ENCODE measurements at regions not wholly inside any gene's neighbourhood (a gene's known extent, or its start where the extent isn't known, plus 50 kb on each side); places are given as distances from the start of the nearest gene placed in this dataset.
"Not testable (repeated sequence)": the region's sequence is repeated elsewhere in the genome, so short reads cannot be mapped to it uniquely, and the experiment has no call there.

DNA sequence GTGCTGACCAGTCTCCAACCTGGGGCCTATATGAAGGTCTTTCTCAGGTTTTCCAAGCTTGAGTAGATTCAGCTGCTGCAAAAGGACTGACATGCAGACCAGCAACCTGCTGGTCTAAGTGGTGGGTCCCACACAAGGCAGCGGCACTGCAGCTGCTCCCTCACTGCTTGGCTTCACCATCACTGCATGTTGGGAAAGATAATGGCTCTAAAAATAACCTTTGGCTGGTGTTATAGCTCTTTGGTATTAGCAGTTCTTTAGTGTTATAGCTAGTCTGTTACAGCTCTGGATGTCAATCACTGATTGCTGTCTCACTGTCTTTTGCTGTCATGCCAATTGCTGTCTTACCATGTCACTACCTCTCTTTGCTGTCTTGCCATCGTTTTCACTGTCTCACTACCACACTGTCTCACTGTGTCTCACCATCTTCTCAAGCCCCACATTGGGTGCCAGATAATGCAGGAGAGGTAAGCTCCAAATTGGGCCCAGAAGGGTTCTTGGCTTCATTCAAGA is 726.4 kb downstream of the TENT5A start:
- no peaks in the 10 kb centered on the region for H3K36me3 ChIP-seq (ENCODE audit: insufficient read depth, low read length)
- no peak overlapping the region for H3K9ac ChIP-seq (ENCODE audit: low read length)
- H3K9me3 ChIP-seq (ENCODE audit: low read length): peaks cover 12% of the 10 kb centered on the region
- no peak for DNase-seq
- H3K4me1 ChIP-seq (ENCODE audit: low read length): no peaks in the 10 kb centered on the region
- H3K4me2 ChIP-seq (ENCODE audit: low read depth, low read length, poor library complexity, severe bottlenecking): no peak overlapping the region
- no peaks in the 10 kb centered on the region for H3K27me3 ChIP-seq (ENCODE audit: low read length)
- no peaks in the 10 kb centered on the region for H3K9me2 ChIP-seq (replicated peaks; ENCODE audit: insufficient read depth, low read length)
- H2AFZ ChIP-seq (ENCODE audit: low read length): no peak overlapping the region
- H4K20me1 ChIP-seq (ENCODE audit: insufficient read depth, low read depth, low read length): no peaks in the 10 kb centered on the region
- H3K27ac ChIP-seq (ENCODE audit: low read length): no peak overlapping the region
- no peaks in the 10 kb centered on the region for H3K79me2 ChIP-seq (ENCODE audit: low read length)
- no peak overlapping the region for H3K4me3 ChIP-seq (ENCODE audit: low read length)

DNA sequence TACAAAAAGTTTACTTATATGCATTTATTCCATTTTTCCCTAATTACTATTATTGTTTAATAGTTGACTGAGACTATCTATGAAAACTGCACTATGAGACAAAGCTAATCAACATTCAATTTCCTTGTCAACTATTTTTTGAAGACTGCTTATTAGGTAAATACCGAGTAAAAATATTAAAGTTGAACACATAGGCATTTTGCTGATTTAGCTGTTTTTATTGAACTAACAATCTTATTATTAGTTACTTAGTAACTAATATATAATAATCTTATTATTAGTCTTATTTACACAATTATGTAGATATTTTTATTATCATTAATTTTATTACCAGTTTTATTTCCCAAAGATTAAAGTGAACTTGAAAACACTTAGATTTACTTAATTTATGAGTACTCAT is 728.8 kb downstream of the TENT5A start:
- Histone ChIP-seq H3K4me2 (ENCODE audit: low read depth, low read length, poor library complexity, severe bottlenecking) (no peak overlapping the region), H3K27me3 (ENCODE audit: low read length) (no peaks in the 10 kb centered on the region), H3K9ac (ENCODE audit: low read length) (no peak overlapping the region), H3K9me3 (ENCODE audit: low read length) (peaks cover 12% of the 10 kb centered on the region), H3K27ac (ENCODE audit: low read length) (no peak overlapping the region), H3K79me2 (ENCODE audit: low read length) (no peaks in the 10 kb centered on the region), H4K20me1 (ENCODE audit: insufficient read depth, low read depth, low read length) (no peaks in the 10 kb centered on the region), H3K36me3 (ENCODE audit: insufficient read depth, low read length) (no peaks in the 10 kb centered on the region), H2AFZ (ENCODE audit: low read length) (no peak overlapping the region), H3K4me1 (ENCODE audit: low read length) (no peaks in the 10 kb centered on the region), H3K9me2 (replicated peaks; ENCODE audit: insufficient read depth, low read length) (no peaks in the 10 kb centered on the region), H3K4me3 (ENCODE audit: low read length) (no peak overlapping the region)
- DNase-seq: no peak

- Histone ChIP-seq H3K4me1 (ENCODE audit: low read length) (no peaks in the 10 kb centered on the region), H3K4me3 (ENCODE audit: low read length) (no peak overlapping the region), H2AFZ (ENCODE audit: low read length) (no peak overlapping the region), H3K9me2 (replicated peaks; ENCODE audit: insufficient read depth, low read length) (no peaks in the 10 kb centered on the region), H3K9ac (ENCODE audit: low read length) (no peak overlapping the region), H3K36me3 (ENCODE audit: insufficient read depth, low read length) (no peaks in the 10 kb centered on the region), H3K9me3 (ENCODE audit: low read length) (peaks cover 9% of the 10 kb centered on the region), H3K27me3 (ENCODE audit: low read length) (no peaks in the 10 kb centered on the region), H3K4me2 (ENCODE audit: low read depth, low read length, poor library complexity, severe bottlenecking) (no peak overlapping the region), H4K20me1 (ENCODE audit: insufficient read depth, low read depth, low read length) (no peaks in the 10 kb centered on the region), H3K79me2 (ENCODE audit: low read length) (no peaks in the 10 kb centered on the region), H3K27ac (ENCODE audit: low read length) (no peak overlapping the region)
- DNase-seq: no peak
Measured at GRCh38 chr6:81023007-81023582, 729.4 kb downstream of the TENT5A start.

DNA sequence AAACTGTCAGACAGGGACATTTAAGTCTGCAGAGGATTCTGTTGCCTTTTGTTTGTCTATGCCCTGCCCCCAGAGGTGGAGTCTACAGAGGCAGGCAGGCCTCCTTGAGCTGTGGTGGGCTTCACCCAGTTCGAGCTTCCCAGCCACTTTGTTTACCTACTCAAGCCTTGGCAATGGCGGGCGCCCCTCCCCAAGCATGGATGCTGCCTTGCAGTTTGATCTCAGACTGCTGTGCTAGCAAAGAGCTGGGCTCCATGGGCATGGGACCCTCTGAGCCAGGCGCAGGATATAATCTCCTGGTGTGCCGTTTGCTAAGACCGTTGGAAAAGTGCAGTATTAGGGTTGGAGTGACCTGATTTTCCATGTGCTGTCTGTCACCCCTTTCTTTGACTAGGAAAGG is 734.9 kb downstream of the TENT5A start:
- H3K9me3 ChIP-seq (ENCODE audit: low read length); H3K36me3 ChIP-seq (ENCODE audit: insufficient read depth, low read length); H3K27ac ChIP-seq (ENCODE audit: low read length); H2AFZ ChIP-seq (ENCODE audit: low read length); H3K27me3 ChIP-seq (ENCODE audit: low read length); H3K9ac ChIP-seq (ENCODE audit: low read length); DNase-seq; H3K4me2 ChIP-seq (ENCODE audit: low read depth, low read length, poor library complexity, severe bottlenecking); H3K4me1 ChIP-seq (ENCODE audit: low read length); H4K20me1 ChIP-seq (ENCODE audit: insufficient read depth, low read depth, low read length); H3K79me2 ChIP-seq (ENCODE audit: low read length); H3K9me2 ChIP-seq (replicated peaks; ENCODE audit: insufficient read depth, low read length); H3K4me3 ChIP-seq (ENCODE audit: low read length): not testable (repeated sequence)

DNA sequence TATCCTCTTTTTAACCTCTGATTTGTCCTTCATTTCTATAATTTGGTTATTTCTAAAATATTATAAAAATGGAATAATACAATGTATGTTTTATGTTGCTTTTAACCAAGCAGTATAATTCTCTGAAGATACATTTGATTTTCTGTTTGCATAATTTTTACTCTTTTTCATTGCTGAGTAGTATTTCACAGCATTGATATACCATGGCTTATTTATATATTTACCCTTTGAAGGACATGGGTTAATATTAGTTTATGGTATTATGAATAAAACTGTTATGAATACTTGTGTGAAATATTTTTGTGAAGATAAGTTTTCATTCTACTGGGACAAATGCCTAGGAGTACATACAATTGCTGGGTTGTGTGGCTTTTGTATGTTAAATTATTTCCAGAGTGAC is 748.6 kb downstream of the TENT5A start:
- H2AFZ ChIP-seq (ENCODE audit: low read length): no peak overlapping the region
- no peak overlapping the region for H3K4me2 ChIP-seq (ENCODE audit: low read depth, low read length, poor library complexity, severe bottlenecking)
- H3K27ac ChIP-seq (ENCODE audit: low read length): no peak overlapping the region
- peaks cover 3% of the 10 kb centered on the region; the same call in 1 of the 2 replicates for H3K9me3 ChIP-seq (ENCODE audit: low read length)
- no peaks in the 10 kb centered on the region for H3K36me3 ChIP-seq (ENCODE audit: insufficient read depth, low read length)
- H4K20me1 ChIP-seq (ENCODE audit: insufficient read depth, low read depth, low read length): no peaks in the 10 kb centered on the region
- H3K9ac ChIP-seq (ENCODE audit: low read length): no peak overlapping the region
- H3K4me3 ChIP-seq (ENCODE audit: low read length): no peak overlapping the region
- DNase-seq: no peak
- H3K27me3 ChIP-seq (ENCODE audit: low read length): no peaks in the 10 kb centered on the region
- H3K4me1 ChIP-seq (ENCODE audit: low read length): no peaks in the 10 kb centered on the region
- H3K9me2 ChIP-seq (replicated peaks; ENCODE audit: insufficient read depth, low read length): 0 out of 2 replicates have a peak, but pooled peaks cover 3% of the 10 kb centered on the region
- H3K79me2 ChIP-seq (ENCODE audit: low read length): no peaks in the 10 kb centered on the region

DNA sequence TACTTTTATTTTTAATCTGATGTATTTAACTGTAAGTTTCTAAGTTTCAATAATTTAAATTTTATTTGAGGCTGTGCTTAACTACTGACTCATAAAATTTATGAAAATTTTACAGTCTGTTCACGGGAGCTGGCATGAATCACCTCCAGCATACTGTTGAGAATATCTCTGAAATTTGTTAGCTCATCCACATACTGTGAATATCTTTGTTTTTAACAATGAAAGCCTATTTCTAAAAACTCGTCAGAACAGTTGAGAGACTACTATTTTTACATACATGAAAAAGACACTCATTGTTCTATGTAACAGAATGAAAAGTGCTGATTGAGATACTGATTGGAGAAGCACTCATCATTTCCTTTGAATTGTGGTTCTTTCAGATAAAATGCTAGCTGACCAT is 749.3 kb downstream of the TENT5A start:
- H3K4me1 ChIP-seq (ENCODE audit: low read length): no peaks in the 10 kb centered on the region
- H3K4me3 ChIP-seq (ENCODE audit: low read length): no peak overlapping the region
- H3K9me3 ChIP-seq (ENCODE audit: low read length): peaks cover 3% of the 10 kb centered on the region; the same call in 1 of the 2 replicates
- no peak overlapping the region for H2AFZ ChIP-seq (ENCODE audit: low read length)
- no peaks in the 10 kb centered on the region for H3K79me2 ChIP-seq (ENCODE audit: low read length)
- H3K9me2 ChIP-seq (replicated peaks; ENCODE audit: insufficient read depth, low read length): no peaks in the 10 kb centered on the region
- no peaks in the 10 kb centered on the region for H3K36me3 ChIP-seq (ENCODE audit: insufficient read depth, low read length)
- H3K9ac ChIP-seq (ENCODE audit: low read length): no peak overlapping the region
- no peaks in the 10 kb centered on the region for H3K27me3 ChIP-seq (ENCODE audit: low read length)
- H3K4me2 ChIP-seq (ENCODE audit: low read depth, low read length, poor library complexity, severe bottlenecking): no peak overlapping the region
- no peak for DNase-seq
- H4K20me1 ChIP-seq (ENCODE audit: insufficient read depth, low read depth, low read length): no peaks in the 10 kb centered on the region
- H3K27ac ChIP-seq (ENCODE audit: low read length): no peak overlapping the region

GRCh38 chr6:81002126-81002525 is 750.4 kb downstream of the TENT5A start:
- no peak overlapping the region for H3K4me2 ChIP-seq (ENCODE audit: low read depth, low read length, poor library complexity, severe bottlenecking)
- H3K36me3 ChIP-seq (ENCODE audit: insufficient read depth, low read length): no peaks in the 10 kb centered on the region
- no peaks in the 10 kb centered on the region for H4K20me1 ChIP-seq (ENCODE audit: insufficient read depth, low read depth, low read length)
- no peaks in the 10 kb centered on the region for H3K27me3 ChIP-seq (ENCODE audit: low read length)
- no peak overlapping the region for H2AFZ ChIP-seq (ENCODE audit: low read length)
- H3K79me2 ChIP-seq (ENCODE audit: low read length): no peaks in the 10 kb centered on the region
- no peak overlapping the region for H3K27ac ChIP-seq (ENCODE audit: low read length)
- H3K9ac ChIP-seq (ENCODE audit: low read length): no peak overlapping the region
- no peaks in the 10 kb centered on the region for H3K9me2 ChIP-seq (replicated peaks; ENCODE audit: insufficient read depth, low read length)
- H3K9me3 ChIP-seq (ENCODE audit: low read length): peaks cover 3% of the 10 kb centered on the region; the same call in 1 of the 2 replicates
- H3K4me3 ChIP-seq (ENCODE audit: low read length): no peak overlapping the region
- no peaks in the 10 kb centered on the region for H3K4me1 ChIP-seq (ENCODE audit: low read length)
- DNase-seq: no peak

DNA sequence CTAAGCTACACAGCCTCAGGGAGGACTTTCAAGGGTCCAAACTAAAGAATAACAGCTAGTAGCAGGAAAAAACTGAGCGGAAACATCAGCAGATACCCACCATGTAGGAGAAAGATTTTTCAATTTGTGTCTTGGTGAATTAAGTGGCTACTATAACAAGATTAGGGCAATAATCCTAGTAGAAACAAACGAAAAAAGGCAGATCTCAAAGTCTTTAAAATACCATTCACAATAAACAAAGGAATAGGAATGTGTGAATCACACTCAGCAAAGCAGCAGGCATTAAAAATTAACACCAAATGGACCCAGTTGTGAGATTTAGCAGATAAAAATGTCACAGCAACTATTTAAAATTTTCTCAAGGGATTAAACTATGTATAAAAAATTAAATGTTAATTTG is 761.2 kb downstream of the TENT5A start:
- H4K20me1 ChIP-seq (ENCODE audit: insufficient read depth, low read depth, low read length): no peaks in the 10 kb centered on the region
- no peak overlapping the region for H2AFZ ChIP-seq (ENCODE audit: low read length)
- no peak overlapping the region for H3K9ac ChIP-seq (ENCODE audit: low read length)
- no peaks in the 10 kb centered on the region; the same call in 1 of the 2 replicates for H3K9me3 ChIP-seq (ENCODE audit: low read length)
- DNase-seq: no peak
- no peaks in the 10 kb centered on the region for H3K27me3 ChIP-seq (ENCODE audit: low read length)
- no peak overlapping the region for H3K4me2 ChIP-seq (ENCODE audit: low read depth, low read length, poor library complexity, severe bottlenecking)
- H3K27ac ChIP-seq (ENCODE audit: low read length): no peak overlapping the region
- no peaks in the 10 kb centered on the region for H3K79me2 ChIP-seq (ENCODE audit: low read length)
- no peak overlapping the region for H3K4me3 ChIP-seq (ENCODE audit: low read length)
- H3K4me1 ChIP-seq (ENCODE audit: low read length): no peaks in the 10 kb centered on the region
- no peaks in the 10 kb centered on the region for H3K9me2 ChIP-seq (replicated peaks; ENCODE audit: insufficient read depth, low read length)
- no peaks in the 10 kb centered on the region for H3K36me3 ChIP-seq (ENCODE audit: insufficient read depth, low read length)

All from Karpas-422 (cell line).